ENCODE measurements at regions not wholly inside any gene's neighbourhood (a gene's known extent, or its start where the extent isn't known, plus 50 kb on each side); places are given as distances from the start of the nearest gene placed in this dataset.

- Histone ChIP-seq H4K20me1 (ENCODE audit: low read depth, low read length) (no peaks in the 10 kb centered on the region), H3K27ac (ENCODE audit: low read depth, low read length) (no peak overlapping the region), H3F3A (ENCODE audit: insufficient read depth) (no peaks in the 10 kb centered on the region), H3K9ac (ENCODE audit: low read length) (no peak overlapping the region), H3K27me3 (ENCODE audit: low read length) (peaks cover 3% of the 10 kb centered on the region; the same call in 1 of the 2 replicates), H3K36me3 (ENCODE audit: low read length) (no peaks in the 10 kb centered on the region), H3K4me3 (ENCODE audit: insufficient read depth, low read length, poor library complexity, severe bottlenecking) (no peak overlapping the region), H3K9me3 (ENCODE audit: insufficient read depth, low read length) (0 out of 2 replicates have a peak, but pooled peaks cover 2% of the 10 kb centered on the region), H3K79me2 (ENCODE audit: insufficient read depth, low read length) (no peaks in the 10 kb centered on the region), H2AFZ (ENCODE audit: low read depth, low read length, severe bottlenecking) (no peak overlapping the region), H3K4me2 (ENCODE audit: low read depth, low read length, poor library complexity, severe bottlenecking) (no peak overlapping the region), H3K9me2 (replicated peaks; ENCODE audit: insufficient read depth, low read length) (no peaks in the 10 kb centered on the region)
- TF ChIP-seq CTCF (IDR thresholded peaks at IDR 0.05; ENCODE audit: insufficient read depth, low read length, poor library complexity, severe bottlenecking), result no peak
- TF ChIP-seq EZH2phosphoT487 (conservative IDR thresholded peaks at IDR 0.05; ENCODE audit: low read length), result no peak
Observed at GRCh38 chr9:124120272-124120671, 108.7 kb downstream of the LHX2 start.

- Histone ChIP-seq H3K79me2 (ENCODE audit: insufficient read depth, low read length) (no peaks in the 10 kb centered on the region), H3K9me3 (ENCODE audit: insufficient read depth, low read length) (0 out of 2 replicates have a peak, but pooled peaks cover 2% of the 10 kb centered on the region), H3K4me3 (ENCODE audit: insufficient read depth, low read length, poor library complexity, severe bottlenecking) (no peak overlapping the region), H3F3A (ENCODE audit: insufficient read depth) (no peaks in the 10 kb centered on the region), H3K27ac (ENCODE audit: low read depth, low read length) (no peak overlapping the region), H3K4me2 (ENCODE audit: low read depth, low read length, poor library complexity, severe bottlenecking) (no peak overlapping the region), H4K20me1 (ENCODE audit: low read depth, low read length) (no peaks in the 10 kb centered on the region), H3K9ac (ENCODE audit: low read length) (no peak overlapping the region), H2AFZ (ENCODE audit: low read depth, low read length, severe bottlenecking) (no peak overlapping the region), H3K27me3 (ENCODE audit: low read length) (peaks cover 3% of the 10 kb centered on the region; the same call in 1 of the 2 replicates), H3K9me2 (replicated peaks; ENCODE audit: insufficient read depth, low read length) (no peaks in the 10 kb centered on the region), H3K36me3 (ENCODE audit: low read length) (no peaks in the 10 kb centered on the region)
- TF ChIP-seq CTCF (IDR thresholded peaks at IDR 0.05; ENCODE audit: insufficient read depth, low read length, poor library complexity, severe bottlenecking) (no peak), EZH2phosphoT487 (conservative IDR thresholded peaks at IDR 0.05; ENCODE audit: low read length) (no peak)
Observed at GRCh38 chr9:124121725-124122124, 110.2 kb downstream of the LHX2 start.

GRCh38 chr9:124122321-124122720, 110.8 kb downstream of the LHX2 start:
- Histone ChIP-seq H3K4me2 (ENCODE audit: low read depth, low read length, poor library complexity, severe bottlenecking) (no peak overlapping the region), H3K4me3 (ENCODE audit: insufficient read depth, low read length, poor library complexity, severe bottlenecking) (no peak overlapping the region), H3F3A (ENCODE audit: insufficient read depth) (no peaks in the 10 kb centered on the region), H3K9ac (ENCODE audit: low read length) (no peak overlapping the region), H3K27ac (ENCODE audit: low read depth, low read length) (no peak overlapping the region), H4K20me1 (ENCODE audit: low read depth, low read length) (no peaks in the 10 kb centered on the region), H3K27me3 (ENCODE audit: low read length) (peaks cover 3% of the 10 kb centered on the region; the same call in 1 of the 2 replicates), H3K36me3 (ENCODE audit: low read length) (no peaks in the 10 kb centered on the region), H3K79me2 (ENCODE audit: insufficient read depth, low read length) (no peaks in the 10 kb centered on the region), H3K9me3 (ENCODE audit: insufficient read depth, low read length) (0 out of 2 replicates have a peak, but pooled peaks cover 2% of the 10 kb centered on the region), H3K9me2 (replicated peaks; ENCODE audit: insufficient read depth, low read length) (no peaks in the 10 kb centered on the region), H2AFZ (ENCODE audit: low read depth, low read length, severe bottlenecking) (no peak overlapping the region)
- TF ChIP-seq EZH2phosphoT487 (conservative IDR thresholded peaks at IDR 0.05; ENCODE audit: low read length), result no peak
- no peak for TF ChIP-seq CTCF (IDR thresholded peaks at IDR 0.05; ENCODE audit: insufficient read depth, low read length, poor library complexity, severe bottlenecking)

Measured in SU-DHL-6 (cell line).